K562 (cell line): ENCODE measurements at regions not wholly inside any gene's neighbourhood (a gene's known extent, or its start where the extent isn't known, plus 50 kb on each side); places are given as distances from the start of the nearest gene placed in this dataset.

Experiments
- ATAC-seq: fragments of 200-7000 bp; cut with Tn5 transposase; 3 replicates; pipeline ENCODE4 v1.9.1; 2020; ENCODE audit warnings: moderate library complexity
- BruUV-seq: library from RNA; stranded (reverse); fragments of 400-500 nt; replicated peaks from 2 replicates; lab custom pipeline; 2021; lab: Mats Ljungman, UMichigan
- CTCF ChIA-PET: fragments of 300-600 bp; formaldehyde crosslinking; extraction: SDS; loops from one replicate; lab custom pipeline; 2021; ENCODE audit warnings: low intra/inter-chr PET ratio; lab: Yijun Ruan, JAX
- POLR2A ChIA-PET: fragments of 300-600, 350-650 bp; sonication (Branson Sonifier 250); formaldehyde crosslinking; extraction: SDS; loops from one replicate; lab custom pipeline; 2021; ENCODE audit warnings: antibody characterized with exemption, inconsistent platforms; lab: Yijun Ruan, JAX
- DNase-seq, 4 experiments: peaks; one replicate each; pipeline versions ENCODE4 v3.0.0 to v3.0.0-alpha.2; 2011 to 2018; ENCODE audit warnings: low spot score in 3 of 4, mixed read lengths in 3 of 4; ENCODE audit errors: extremely low read depth in 1 of 4
- FAIRE-seq: peaks from 2 replicates; lab custom pipeline; 2011; peaks lifted over from hg19 to GRCh38; lab: Jason Lieb, UNC
- H2AFZ ChIP-seq: 2 replicates; pipeline ENCODE4 v1.6.0; 2011; ENCODE audit warnings: low read depth, low read length, control low read depth, inconsistent platforms
- H3K27ac ChIP-seq: fragments of 200-600 bp; 3 replicates; pipeline ENCODE4 v1.8.0; 2011; ENCODE audit warnings: low read depth, mild to moderate bottlenecking, control low read depth, inconsistent platforms, low read length, moderate library complexity, mixed read lengths; ENCODE audit errors: extremely low read depth
- H3K27me3 ChIP-seq, 2 experiments: fragments of 300-600 bp in 1 of 2; 2 replicates in 1 of 2; 3 replicates in 1 of 2; pipeline versions ENCODE4 v1.6.0 to v1.8.0; 2011; ENCODE audit warnings: inconsistent platforms in 2 of 2, low read length in 2 of 2, mild to moderate bottlenecking in 1 of 2, mixed read lengths in 1 of 2, moderate library complexity in 1 of 2; ENCODE audit not compliant: control insufficient read depth in 2 of 2, insufficient read depth in 2 of 2
- H3K36me3 ChIP-seq: fragments of 300-600 bp; 3 replicates; pipeline ENCODE4 v1.8.0; 2011; ENCODE audit warnings: mild to moderate bottlenecking, low read length, inconsistent platforms; ENCODE audit not compliant: control insufficient read depth, insufficient read depth
- H3K4me1 ChIP-seq, 2 experiments: fragments of 200-600 bp in 1 of 2; replicated peaks in 1 of 2; 2 replicates in 1 of 2; 3 replicates in 1 of 2; pipeline versions ENCODE4 v1.5.1 to v1.8.0; 2011; ENCODE audit warnings: inconsistent platforms in 2 of 2, low read length in 2 of 2, mild to moderate bottlenecking in 1 of 2, mixed read lengths in 1 of 2, moderate library complexity in 1 of 2; ENCODE audit not compliant: control insufficient read depth in 2 of 2, insufficient read depth in 2 of 2
- H3K4me2 ChIP-seq: 2 replicates; pipeline ENCODE4 v1.6.1; 2011; ENCODE audit warnings: low read length, control low read depth, inconsistent platforms, mixed read lengths; ENCODE audit not compliant: insufficient read depth
- H3K4me3 ChIP-seq: fragments of 200-600 bp; sonication (generic), shearing (Covaris generic); 2 replicates; pipeline ENCODE4 v1.5.1; 2016; ENCODE audit warnings: control low read depth, inconsistent platforms
- H3K79me2 ChIP-seq: fragments of 200-600 bp; 3 replicates; pipeline ENCODE4 v1.8.0; 2011; ENCODE audit warnings: low read length, inconsistent platforms; ENCODE audit not compliant: control insufficient read depth, insufficient read depth
- H3K9ac ChIP-seq, 2 experiments: 2 replicates each; pipeline versions ENCODE4 v1.6.0 to v1.6.1; 2011; ENCODE audit warnings: low read depth in 2 of 2, low read length in 2 of 2, control low read depth in 1 of 2, inconsistent platforms in 1 of 2, mild to moderate bottlenecking in 1 of 2, mixed read lengths in 1 of 2; ENCODE audit not compliant: insufficient read depth in 1 of 2
- H3K9me1 ChIP-seq: one replicate; pipeline ENCODE4 v1.6.0; 2011; ENCODE audit warnings: inconsistent platforms, mild to moderate bottlenecking, low read length, moderate library complexity; ENCODE audit not compliant: control insufficient read depth, insufficient read depth
- H3K9me3 ChIP-seq: replicated peaks from 2 replicates; pipeline ENCODE4 v1.5.1; 2011; ENCODE audit warnings: low read depth, low read length, inconsistent platforms; ENCODE audit not compliant: control insufficient read depth, insufficient read depth
- H4K20me1 ChIP-seq: replicated peaks from 2 replicates; pipeline ENCODE4 v1.6.1; 2011; ENCODE audit warnings: low read length, inconsistent platforms, mixed read lengths; ENCODE audit not compliant: control insufficient read depth, insufficient read depth
- CCNT2 ChIP-seq: IDR thresholded peaks from 2 replicates; pipeline ENCODE4 v1.6.1; 2011; ENCODE audit warnings: borderline replicate concordance, low read depth, mild to moderate bottlenecking, moderate library complexity, mixed read lengths, low read length; ENCODE audit not compliant: insufficient read length; ENCODE audit errors: extremely low read depth
- HNRNPLL ChIP-seq: fragments of 200-400 bp; formaldehyde crosslinking; IDR thresholded peaks from 2 replicates; pipeline ENCODE4 v1.6.1; 2017; ENCODE audit warnings: low read length, low read depth, mild to moderate bottlenecking; ENCODE audit not compliant: poor library complexity, severe bottlenecking
- MCM3 ChIP-seq: fragments of 450-650 bp; IDR thresholded peaks from 2 replicates; pipeline ENCODE4 v1.6.1; 2016
- MITF ChIP-seq: IDR thresholded peaks from 2 replicates; pipeline ENCODE4 v1.6.1; 2014; ENCODE audit warnings: antibody characterized with exemption
- POLR2A ChIP-seq: fragments of 450-650 bp; conservative IDR thresholded peaks from 2 replicates; pipeline ENCODE4 v1.6.1; 2016
- RBM25 ChIP-seq: fragments of 200-400 bp; formaldehyde crosslinking; IDR thresholded peaks from 2 replicates; pipeline ENCODE4 v1.6.1; 2018; ENCODE audit warnings: low read length, low read depth, moderate library complexity; ENCODE audit not compliant: severe bottlenecking
- TGIF2 ChIP-seq: sonication (generic); formaldehyde crosslinking; IDR thresholded peaks from 2 replicates; pipeline ENCODE4 v1.8.1; 2022; ENCODE audit warnings: mild to moderate bottlenecking, missing genetic modification reagents, moderate library complexity
- ZNF318 ChIP-seq, 2 experiments: fragments of 450-650 bp; IDR thresholded peaks; 2 replicates each; pipeline ENCODE4 v1.6.1; 2016; ENCODE audit warnings: mild to moderate bottlenecking in 2 of 2, borderline replicate concordance in 1 of 2, low read depth in 1 of 2, moderate library complexity in 1 of 2
- ZZZ3 ChIP-seq: fragments of 450-650 bp; IDR thresholded peaks from 2 replicates; pipeline ENCODE4 v1.6.1; 2016; ENCODE audit warnings: antibody characterized with exemption, mild to moderate bottlenecking, moderate library complexity
- WGBS: fragments of 100-300 bp; shearing (Covaris generic); methylation state at CpG from one replicate; pipeline ENCODE4 v1.1.6; 2016; ENCODE audit warnings: low coverage, mixed read lengths; ENCODE audit not compliant: insufficient coverage; ENCODE audit errors: missing lambda C conversion rate; 5-methylcytosine and 5-hydroxymethylcytosine counted together
- in situ Hi-C: fragments of 300-500 bp; cut with MboI; formaldehyde crosslinking; loops from 4 replicates; pipeline ENCODE4 v1.15.0; 2018; ENCODE audit warnings: inconsistent platforms, mixed read lengths
- intact Hi-C: fragments of 100-400 bp; cut with micrococcal nuclease; formaldehyde crosslinking; loops from 2 replicates; pipeline ENCODE4 v1.14.2; 2022

DNA sequence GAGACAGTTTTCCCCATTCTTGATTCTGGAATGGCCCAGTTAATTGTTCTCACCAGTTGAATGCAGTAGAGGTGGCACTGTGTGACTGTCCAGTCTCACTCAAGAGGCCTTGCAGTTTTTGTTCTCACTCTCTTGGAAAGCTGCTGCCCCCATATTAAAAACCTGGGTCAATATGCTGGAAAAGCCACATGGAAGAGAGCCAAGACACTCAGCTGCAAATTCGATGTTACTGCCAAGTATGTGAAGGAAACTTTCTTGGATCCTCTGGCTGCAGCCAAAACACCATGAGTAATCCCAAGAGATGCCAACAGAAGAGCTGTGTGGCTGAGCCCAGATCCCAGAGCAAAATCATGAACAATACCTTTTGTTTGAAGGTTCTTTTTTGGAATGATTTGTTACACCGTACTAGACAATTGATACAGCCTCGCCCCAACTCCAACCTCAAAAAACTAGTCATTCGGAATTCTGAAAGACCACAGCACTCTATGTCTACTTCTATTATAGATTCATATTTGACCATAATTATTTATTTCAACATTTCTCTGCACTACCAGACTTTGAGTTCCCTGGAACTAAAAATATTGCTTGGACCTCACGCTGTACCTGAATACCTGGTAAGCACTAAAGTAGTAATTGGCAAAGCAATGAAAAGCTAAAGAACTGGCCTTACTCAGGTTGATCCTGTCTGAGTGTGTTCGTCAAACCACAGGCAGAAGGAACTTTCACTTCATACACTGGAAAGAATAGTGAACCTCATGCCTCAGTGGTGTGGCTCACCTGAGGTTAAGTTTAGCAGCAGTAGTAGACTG lies 378.8 kb downstream of the ETS1 start (continued):
- TF ChIP-seq POLR2A: no peak
- TF ChIP-seq RBM25: no peak
- TF ChIP-seq HNRNPLL: no peak

- Histone ChIP-seq H2AFZ (no peak overlapping the region), H3K4me1 (no peaks in the 10 kb centered on the region), H3K27me3 (no peaks in the 10 kb centered on the region), H3K4me3 (no peak overlapping the region), H3K79me2 (no peaks in the 10 kb centered on the region), H4K20me1 (no peaks in the 10 kb centered on the region), H3K36me3 (no peaks in the 10 kb centered on the region), H3K9me3 (peaks cover 2% of the 10 kb centered on the region; the same call in 1 of the 2 replicates), H3K9ac (no peak overlapping the region), H3K4me2 (no peak overlapping the region), H3K9me1 (no peaks in the 10 kb centered on the region), H3K27ac (no peak overlapping the region)
- DNase-seq (no peak), ATAC-seq (no peak), FAIRE-seq (no peak)
- BruUV-seq: no TSS peak
- TF ChIP-seq ZNF318 (IDR thresholded peaks at IDR 0.05; ENCODE audit: borderline replicate concordance in 1 of 2, low read depth in 1 of 2) (no peak), MITF (no peak), CCNT2 (no peak), MCM3 (no peak), ZZZ3 (no peak), TGIF2 (CRISPR knock-in tag) (no peak)
- POLR2A ChIA-PET: no interaction called here
- in situ Hi-C loops: no loop called here
- CTCF ChIA-PET: no interaction called here
- intact Hi-C loops: no loop called here
- 0% methylated on average over 3 of the region's 3 CpGs for WGBS
Measured at GRCh38 chr11:128207861-128208321, 379.5 kb downstream of the ETS1 start.
